A549 (cell line): ENCODE measurements at regions not wholly inside any gene's neighbourhood (a gene's known extent, or its start where the extent isn't known, plus 50 kb on each side); places are given as distances from the start of the nearest gene placed in this dataset.
A peak's percentile ranks its signal among the peaks of the same experiment; 100 is the strongest.

Experiments used
- ATAC-seq, 2 experiments: fragments of 200-7000 bp in 1 of 2; fragments of >200 bp in 1 of 2; cut with Nextera tagmentation in 1 of 2; cut with Tn5 transposase in 1 of 2; 3 replicates each; pipeline versions ENCODE4 v1.8.0 to v1.9.1; 2018 to 2020; ENCODE audit warnings: mild to moderate bottlenecking in 1 of 2, moderate library complexity in 1 of 2
- CTCF ChIA-PET: fragments of 300-600 bp; sonication (Branson Sonifier 250); formaldehyde crosslinking; extraction: SDS; loops from one replicate; lab custom pipeline; 2021; ENCODE audit warnings: antibody characterized with exemption, inconsistent platforms; lab: Yijun Ruan, JAX
- POLR2A ChIA-PET: fragments of 350-600 bp; formaldehyde crosslinking; extraction: SDS; loops from one replicate; lab custom pipeline; 2021; ENCODE audit warnings: antibody characterized with exemption, inconsistent platforms; lab: Yijun Ruan, JAX
- DNase-seq, 2 experiments: peaks; one replicate each; pipeline versions ENCODE4 v3.0.0 to v3.0.0-alpha.2; 2011 to 2016; ENCODE audit warnings: low read depth in 1 of 2, low spot score in 1 of 2
- FAIRE-seq: peaks from 2 replicates; lab custom pipeline; 2011; peaks lifted over from hg19 to GRCh38; lab: Jason Lieb, UNC
- H3K27ac ChIP-seq, 2 experiments: fragments of >200 bp; sonication (Bioruptor Twin); formaldehyde crosslinking; 3 replicates each; pipeline ENCODE4 v1.5.1; 2016 to 2017
- H3K4me1 ChIP-seq: fragments of >200 bp; sonication (Bioruptor Twin); formaldehyde crosslinking; 3 replicates; pipeline ENCODE4 v1.6.1; 2016
- H3K4me2 ChIP-seq: fragments of >200 bp; sonication (Bioruptor Twin); formaldehyde crosslinking; 3 replicates; pipeline ENCODE4 v1.6.1; 2016
- H3K4me3 ChIP-seq: fragments of >200 bp; sonication (Bioruptor Twin); formaldehyde crosslinking; 3 replicates; pipeline ENCODE4 v1.5.1; 2016
- H3K9me3 ChIP-seq: fragments of >200 bp; sonication (Bioruptor Twin); formaldehyde crosslinking; 3 replicates; pipeline ENCODE4 v1.6.1; 2016
- BHLHE40 ChIP-seq: IDR thresholded peaks from 2 replicates; pipeline ENCODE4 v1.6.1; 2012; ENCODE audit warnings: low read depth, low read length, inconsistent platforms
- CBX2 ChIP-seq: fragments of 200-600 bp; sonication (generic); IDR thresholded peaks from 2 replicates; pipeline ENCODE4 v1.6.1; 2016; ENCODE audit warnings: low read depth, mild to moderate bottlenecking, borderline replicate concordance
- CBX8 ChIP-seq: fragments of 200-600 bp; sonication (generic); IDR thresholded peaks from 2 replicates; pipeline ENCODE4 v1.6.1; 2016
- CEBPB ChIP-seq, 2 experiments: fragments of >200 bp in 1 of 2; sonication (Bioruptor Twin) in 1 of 2; formaldehyde crosslinking in 1 of 2; IDR thresholded peaks; 2 replicates each; pipeline ENCODE4 v1.6.1; 2012 to 2016
- CHD2 ChIP-seq: fragments of 150-350 bp; IDR thresholded peaks from 2 replicates; pipeline ENCODE4 v1.6.1; 2014; ENCODE audit warnings: low read length; ENCODE audit not compliant: partially characterized antibody
- CHD4 ChIP-seq: fragments of 200-600 bp; sonication (generic); IDR thresholded peaks from 2 replicates; pipeline ENCODE4 v1.6.1; 2016; ENCODE audit warnings: antibody characterized with exemption, mild to moderate bottlenecking, borderline replicate concordance
- EHF ChIP-seq: fragments of 250-450 bp; sonication (Bioruptor Pico); IDR thresholded peaks from 2 replicates; pipeline ENCODE4 v1.5.0; 2020; ENCODE audit warnings: mild to moderate bottlenecking
- EHMT2 ChIP-seq: fragments of 200-600 bp; sonication (generic); IDR thresholded peaks from 2 replicates; pipeline ENCODE4 v1.6.1; 2016; ENCODE audit warnings: antibody characterized with exemption, low read depth, mild to moderate bottlenecking, moderate library complexity
- EP300 ChIP-seq, 2 experiments: fragments of >200 bp; sonication (Bioruptor Twin); formaldehyde crosslinking; IDR thresholded peaks; 2 replicates in 1 of 2; 3 replicates in 1 of 2; pipeline ENCODE4 v1.6.1; 2016 to 2017
- FOSL2 ChIP-seq, 2 experiments: fragments of 450-650 bp in 1 of 2; fragments of >200 bp in 1 of 2; sonication (Bioruptor Twin) in 1 of 2; formaldehyde crosslinking; IDR thresholded peaks; 2 replicates each; pipeline versions ENCODE4 v1.5.0 to v1.6.1; 2016 to 2020; ENCODE audit warnings: mild to moderate bottlenecking in 1 of 2, moderate library complexity in 1 of 2
- HOXA7 ChIP-seq: fragments of 250-450 bp; sonication (Bioruptor Pico); IDR thresholded peaks from 2 replicates; pipeline ENCODE4 v1.5.0; 2020; ENCODE audit warnings: mild to moderate bottlenecking, moderate library complexity
- HOXB13 ChIP-seq: fragments of 250-450 bp; sonication (Bioruptor Pico); IDR thresholded peaks from 2 replicates; pipeline ENCODE4 v1.5.0; 2020; ENCODE audit warnings: low read depth, mild to moderate bottlenecking, moderate library complexity
- JUN ChIP-seq, 2 experiments: fragments of >200 bp; sonication (Bioruptor Twin); formaldehyde crosslinking; IDR thresholded peaks; 2 replicates in 1 of 2; 3 replicates in 1 of 2; pipeline ENCODE4 v1.6.1; 2016 to 2017
- JUNB ChIP-seq: fragments of >200 bp; sonication (Bioruptor Twin); formaldehyde crosslinking; IDR thresholded peaks from 2 replicates; pipeline ENCODE4 v1.6.1; 2016
- KDM1A ChIP-seq: fragments of 200-600 bp; sonication (generic); IDR thresholded peaks from 2 replicates; pipeline ENCODE4 v1.6.1; 2016; ENCODE audit warnings: low read depth, mild to moderate bottlenecking
- KDM5A ChIP-seq: fragments of 200-600 bp; sonication (generic); IDR thresholded peaks from 2 replicates; pipeline ENCODE4 v1.6.1; 2016; ENCODE audit warnings: antibody characterized with exemption, mild to moderate bottlenecking
- MAZ ChIP-seq: fragments of 150-350 bp; IDR thresholded peaks from 2 replicates; pipeline ENCODE4 v1.6.1; 2014; ENCODE audit warnings: antibody characterized with exemption, low read depth, low read length, borderline replicate concordance
- NPAS2 ChIP-seq: fragments of 250-450 bp; sonication (Bioruptor Pico); IDR thresholded peaks from 2 replicates; pipeline ENCODE4 v1.8.0; 2022; ENCODE audit warnings: mild to moderate bottlenecking, moderate library complexity, borderline replicate concordance
- POLR2A ChIP-seq: IDR thresholded peaks from 2 replicates; pipeline ENCODE4 v1.6.1; 2012; ENCODE audit warnings: mild to moderate bottlenecking, low read length
- RAD21 ChIP-seq, 2 experiments: fragments of >200 bp in 1 of 2; sonication (Bioruptor Twin) in 1 of 2; formaldehyde crosslinking in 1 of 2; IDR thresholded peaks in 1 of 2; conservative IDR thresholded peaks in 1 of 2; 2 replicates in 1 of 2; 3 replicates in 1 of 2; pipeline ENCODE4 v1.6.1; 2012 to 2018; ENCODE audit warnings: inconsistent platforms in 1 of 2
- RARB ChIP-seq: fragments of 250-450 bp; sonication (Bioruptor Pico); IDR thresholded peaks from 2 replicates; pipeline ENCODE4 v1.8.0; 2021; ENCODE audit warnings: mild to moderate bottlenecking, moderate library complexity
- SMC3 ChIP-seq: fragments of >200 bp; sonication (Bioruptor Twin); formaldehyde crosslinking; IDR thresholded peaks from 3 replicates; pipeline ENCODE4 v1.6.1; 2018; ENCODE audit warnings: inconsistent platforms
- SREBF2 ChIP-seq: fragments of 450-650 bp; IDR thresholded peaks from 2 replicates; pipeline ENCODE4 v1.6.1; 2014; ENCODE audit warnings: mild to moderate bottlenecking, moderate library complexity
- TP53 ChIP-seq: fragments of 250-450 bp; sonication (Bioruptor Pico); IDR thresholded peaks from 2 replicates; pipeline ENCODE4 v1.5.0; 2021; ENCODE audit warnings: mild to moderate bottlenecking, moderate library complexity
- ZC3H11A ChIP-seq: fragments of 450-650 bp; IDR thresholded peaks from 2 replicates; pipeline ENCODE4 v1.6.1; 2014; ENCODE audit warnings: antibody characterized with exemption, mild to moderate bottlenecking
- ZFP36 ChIP-seq: fragments of 450-650 bp; IDR thresholded peaks from 2 replicates; pipeline ENCODE4 v1.6.1; 2014; ENCODE audit warnings: borderline replicate concordance; ENCODE audit not compliant: partially characterized antibody
- ZNF302 ChIP-seq: fragments of 250-450 bp; sonication (Bioruptor Pico); IDR thresholded peaks from 2 replicates; pipeline ENCODE4 v1.9.0; 2021; ENCODE audit warnings: inconsistent platforms, mild to moderate bottlenecking, moderate library complexity
- WGBS: methylation state at CpG from one replicate; pipeline ENCODE4 v1.1.6; 2017; ENCODE audit errors: missing lambda C conversion rate; 5-methylcytosine and 5-hydroxymethylcytosine counted together
- TF ChIP-seq, protein P1 (sequence below): fragments of >200 bp; sonication (Bioruptor Twin); formaldehyde crosslinking; IDR thresholded peaks from 3 replicates; pipeline ENCODE4 v1.6.1; 2016
- TF ChIP-seq, protein P2 (sequence below): fragments of >200 bp; sonication (Bioruptor Twin); formaldehyde crosslinking; IDR thresholded peaks from 2 replicates; pipeline ENCODE4 v1.6.1; 2016
- TF ChIP-seq, protein P3 (sequence below): fragments of 250-450 bp; sonication (Bioruptor Pico); IDR thresholded peaks from 2 replicates; pipeline ENCODE4 v1.5.0; 2021; ENCODE audit warnings: mild to moderate bottlenecking, moderate library complexity, borderline replicate concordance
- TF ChIP-seq, protein P4 (sequence below): fragments of 150-350 bp; IDR thresholded peaks from 2 replicates; pipeline ENCODE4 v1.6.1; 2014; ENCODE audit warnings: low read depth, mild to moderate bottlenecking, low read length
- TF ChIP-seq, protein P5 (sequence below): IDR thresholded peaks from 2 replicates; pipeline ENCODE4 v1.6.1; 2012
- TF ChIP-seq, protein P6 (sequence below): fragments of 450-650 bp; IDR thresholded peaks from 2 replicates; pipeline ENCODE4 v1.6.1; 2014; ENCODE audit warnings: antibody characterized with exemption
- TF ChIP-seq, protein P7 (sequence below): fragments of >200 bp; sonication (Bioruptor Twin); formaldehyde crosslinking; IDR thresholded peaks from 3 replicates; pipeline ENCODE4 v1.5.1; 2016

DNA sequence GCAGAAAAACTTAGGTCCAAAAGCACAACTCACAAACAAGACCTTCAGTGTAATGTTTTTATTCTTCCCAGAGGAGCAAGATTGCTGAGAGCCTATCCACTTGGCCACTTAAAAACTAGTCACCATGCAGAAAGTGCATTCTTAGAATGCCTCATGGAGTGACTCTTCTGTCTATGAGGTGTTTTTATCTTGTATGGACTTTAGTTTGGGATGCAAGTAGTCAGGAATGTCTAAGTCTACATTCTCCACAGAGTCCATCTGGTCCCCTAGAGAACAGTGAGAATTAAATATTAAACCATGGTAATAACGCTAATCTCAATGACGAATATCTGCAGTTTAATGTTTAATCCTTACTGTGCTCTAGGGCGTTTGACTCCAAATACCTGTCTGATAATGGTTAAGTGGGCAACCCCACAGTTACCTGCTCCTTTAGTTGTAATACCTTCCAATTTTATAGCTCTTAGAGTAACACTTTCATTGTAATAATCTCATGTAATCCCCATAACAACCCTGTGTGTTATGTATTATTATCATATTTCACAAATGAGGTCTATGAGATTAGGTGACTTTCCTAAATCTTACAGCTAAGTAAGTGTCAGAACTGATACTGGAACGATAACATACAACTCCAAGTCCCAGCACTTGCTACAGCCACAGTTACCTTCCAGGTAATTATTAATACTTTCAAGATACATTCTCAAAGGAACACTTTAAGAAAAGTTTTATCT lies 235.6 kb upstream of the JADE1 start:
- H3K4me3 ChIP-seq = no peak overlapping the region
- DNase-seq (peak; percentile 83 to 96), ATAC-seq (peak; percentile 95), FAIRE-seq (peak; percentile 92)
- ChIA-PET POLR2A (interaction anchor here (0.8 to 2.4 kb wide), 6 partner anchors 21 to 286 kb away, joined by 3 to 20 read pairs (median 4); partner anchors contain the start of genes JADE1 and PGRMC2), CTCF (interaction anchor here (0.6 to 3.6 kb wide), 27 partner anchors 10 to 383 kb away, joined by 3 to 30 read pairs (median 5); partner anchors contain the start of gene JADE1)
- peak overlapping the region; percentile 97 to 98 for H3K27ac ChIP-seq
- H3K4me2 ChIP-seq = peak overlapping the region; percentile 66
- 1% methylated on average over 4 of the region's 4 CpGs for WGBS
- 0 out of 3 replicates have a peak, but pooled peaks cover 2% of the 10 kb centered on the region for H3K9me3 ChIP-seq
- peaks cover 68% of the 10 kb centered on the region for H3K4me1 ChIP-seq
- TF ChIP-seq FOSL2 (IDR thresholded peaks at IDR 0.05) (peak; percentile 79), FOSL2 (CRISPR knock-in tag; IDR thresholded peaks at IDR 0.05) (peak; percentile 94), SREBF2 (no peak), CBX2 (no peak), NPAS2 (CRISPR knock-in tag) (no peak), JUN (IDR thresholded peaks at IDR 0.05) (peak; percentile 90 to 95; a peak in 4 of 5 replicates), ZC3H11A (no peak), POLR2A (no peak), EP300 (IDR thresholded peaks at IDR 0.05) (peak; percentile 97; a peak in 4 of 5 replicates), RAD21 (conservative IDR thresholded peaks at IDR 0.05 in 1 of 2, IDR thresholded peaks at IDR 0.05 in 1 of 2) (peak; percentile 23 to 62; a peak in 4 of 5 replicates), KDM1A (no peak), TP53 (no peak), SMC3 (peak; percentile 63), CEBPB (IDR thresholded peaks at IDR 0.05) (peak in 1 of 2 experiments; percentile 70; a peak in 1 of 4 replicates), ZNF302 (no peak), JUNB (peak; percentile 93), BHLHE40 (no peak), CHD4 (no peak), RARB (CRISPR knock-in tag) (no peak), MAZ (no peak), CBX8 (no peak), KDM5A (no peak), EHF (CRISPR knock-in tag) (no peak), HOXB13 (CRISPR knock-in tag) (no peak), HOXA7 (no peak), EHMT2 (no peak), ZFP36 (no peak), CHD2 (no peak)
- TF ChIP-seq, protein P1, sequence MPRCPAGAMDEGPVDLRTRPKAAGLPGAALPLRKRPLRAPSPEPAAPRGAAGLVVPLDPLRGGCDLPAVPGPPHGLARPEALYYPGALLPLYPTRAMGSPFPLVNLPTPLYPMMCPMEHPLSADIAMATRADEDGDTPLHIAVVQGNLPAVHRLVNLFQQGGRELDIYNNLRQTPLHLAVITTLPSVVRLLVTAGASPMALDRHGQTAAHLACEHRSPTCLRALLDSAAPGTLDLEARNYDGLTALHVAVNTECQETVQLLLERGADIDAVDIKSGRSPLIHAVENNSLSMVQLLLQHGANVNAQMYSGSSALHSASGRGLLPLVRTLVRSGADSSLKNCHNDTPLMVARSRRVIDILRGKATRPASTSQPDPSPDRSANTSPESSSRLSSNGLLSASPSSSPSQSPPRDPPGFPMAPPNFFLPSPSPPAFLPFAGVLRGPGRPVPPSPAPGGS = peak; percentile 71; the same call in 1 of the 3 replicates
- TF ChIP-seq, protein P2, sequence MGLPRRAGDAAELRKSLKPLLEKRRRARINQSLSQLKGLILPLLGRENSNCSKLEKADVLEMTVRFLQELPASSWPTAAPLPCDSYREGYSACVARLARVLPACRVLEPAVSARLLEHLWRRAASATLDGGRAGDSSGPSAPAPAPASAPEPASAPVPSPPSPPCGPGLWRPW = no peak
- TF ChIP-seq, protein P3, sequence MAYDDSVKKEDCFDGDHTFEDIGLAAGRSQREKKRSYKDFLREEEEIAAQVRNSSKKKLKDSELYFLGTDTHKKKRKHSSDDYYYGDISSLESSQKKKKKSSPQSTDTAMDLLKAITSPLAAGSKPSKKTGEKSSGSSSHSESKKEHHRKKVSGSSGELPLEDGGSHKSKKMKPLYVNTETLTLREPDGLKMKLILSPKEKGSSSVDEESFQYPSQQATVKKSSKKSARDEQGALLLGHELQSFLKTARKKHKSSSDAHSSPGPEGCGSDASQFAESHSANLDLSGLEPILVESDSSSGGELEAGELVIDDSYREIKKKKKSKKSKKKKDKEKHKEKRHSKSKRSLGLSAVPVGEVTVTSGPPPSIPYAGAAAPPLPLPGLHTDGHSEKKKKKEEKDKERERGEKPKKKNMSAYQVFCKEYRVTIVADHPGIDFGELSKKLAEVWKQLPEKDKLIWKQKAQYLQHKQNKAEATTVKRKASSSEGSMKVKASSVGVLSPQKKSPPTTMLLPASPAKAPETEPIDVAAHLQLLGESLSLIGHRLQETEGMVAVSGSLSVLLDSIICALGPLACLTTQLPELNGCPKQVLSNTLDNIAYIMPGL (CRISPR knock-in tag) = no peak
- TF ChIP-seq, protein P4, sequence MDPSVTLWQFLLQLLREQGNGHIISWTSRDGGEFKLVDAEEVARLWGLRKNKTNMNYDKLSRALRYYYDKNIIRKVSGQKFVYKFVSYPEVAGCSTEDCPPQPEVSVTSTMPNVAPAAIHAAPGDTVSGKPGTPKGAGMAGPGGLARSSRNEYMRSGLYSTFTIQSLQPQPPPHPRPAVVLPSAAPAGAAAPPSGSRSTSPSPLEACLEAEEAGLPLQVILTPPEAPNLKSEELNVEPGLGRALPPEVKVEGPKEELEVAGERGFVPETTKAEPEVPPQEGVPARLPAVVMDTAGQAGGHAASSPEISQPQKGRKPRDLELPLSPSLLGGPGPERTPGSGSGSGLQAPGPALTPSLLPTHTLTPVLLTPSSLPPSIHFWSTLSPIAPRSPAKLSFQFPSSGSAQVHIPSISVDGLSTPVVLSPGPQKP = no peak
- TF ChIP-seq, protein P5, sequence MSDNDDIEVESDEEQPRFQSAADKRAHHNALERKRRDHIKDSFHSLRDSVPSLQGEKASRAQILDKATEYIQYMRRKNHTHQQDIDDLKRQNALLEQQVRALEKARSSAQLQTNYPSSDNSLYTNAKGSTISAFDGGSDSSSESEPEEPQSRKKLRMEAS = peak; percentile 83
- TF ChIP-seq, protein P6, sequence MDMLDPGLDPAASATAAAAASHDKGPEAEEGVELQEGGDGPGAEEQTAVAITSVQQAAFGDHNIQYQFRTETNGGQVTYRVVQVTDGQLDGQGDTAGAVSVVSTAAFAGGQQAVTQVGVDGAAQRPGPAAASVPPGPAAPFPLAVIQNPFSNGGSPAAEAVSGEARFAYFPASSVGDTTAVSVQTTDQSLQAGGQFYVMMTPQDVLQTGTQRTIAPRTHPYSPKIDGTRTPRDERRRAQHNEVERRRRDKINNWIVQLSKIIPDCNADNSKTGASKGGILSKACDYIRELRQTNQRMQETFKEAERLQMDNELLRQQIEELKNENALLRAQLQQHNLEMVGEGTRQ = no peak
- TF ChIP-seq, protein P7, sequence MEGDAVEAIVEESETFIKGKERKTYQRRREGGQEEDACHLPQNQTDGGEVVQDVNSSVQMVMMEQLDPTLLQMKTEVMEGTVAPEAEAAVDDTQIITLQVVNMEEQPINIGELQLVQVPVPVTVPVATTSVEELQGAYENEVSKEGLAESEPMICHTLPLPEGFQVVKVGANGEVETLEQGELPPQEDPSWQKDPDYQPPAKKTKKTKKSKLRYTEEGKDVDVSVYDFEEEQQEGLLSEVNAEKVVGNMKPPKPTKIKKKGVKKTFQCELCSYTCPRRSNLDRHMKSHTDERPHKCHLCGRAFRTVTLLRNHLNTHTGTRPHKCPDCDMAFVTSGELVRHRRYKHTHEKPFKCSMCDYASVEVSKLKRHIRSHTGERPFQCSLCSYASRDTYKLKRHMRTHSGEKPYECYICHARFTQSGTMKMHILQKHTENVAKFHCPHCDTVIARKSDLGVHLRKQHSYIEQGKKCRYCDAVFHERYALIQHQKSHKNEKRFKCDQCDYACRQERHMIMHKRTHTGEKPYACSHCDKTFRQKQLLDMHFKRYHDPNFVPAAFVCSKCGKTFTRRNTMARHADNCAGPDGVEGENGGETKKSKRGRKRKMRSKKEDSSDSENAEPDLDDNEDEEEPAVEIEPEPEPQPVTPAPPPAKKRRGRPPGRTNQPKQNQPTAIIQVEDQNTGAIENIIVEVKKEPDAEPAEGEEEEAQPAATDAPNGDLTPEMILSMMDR = no peak
